ENCODE measurements at regions not wholly inside any gene's neighbourhood (a gene's known extent, or its start where the extent isn't known, plus 50 kb on each side); places are given as distances from the start of the nearest gene placed in this dataset.

DNA sequence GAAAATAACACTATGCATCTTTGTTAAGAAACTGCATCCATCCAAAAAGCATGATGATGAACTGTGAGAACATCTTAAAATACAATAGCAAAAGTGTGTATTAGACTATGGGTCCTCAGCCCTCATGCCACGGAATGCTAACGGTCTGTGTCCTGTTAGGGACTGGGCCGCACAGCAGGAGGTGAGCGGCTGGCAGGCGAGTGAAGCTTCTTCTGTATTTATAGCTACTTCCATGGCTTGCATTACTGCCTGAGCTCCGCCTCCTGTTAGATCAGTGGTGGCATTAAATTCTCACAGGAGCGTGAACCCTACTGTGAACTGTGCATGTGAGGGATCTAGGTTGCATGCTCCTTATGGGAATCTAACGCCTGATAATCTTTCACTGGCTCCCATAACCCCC, 129.8 kb downstream of the NXNL2 start:
- TF ChIP-seq, protein P1, sequence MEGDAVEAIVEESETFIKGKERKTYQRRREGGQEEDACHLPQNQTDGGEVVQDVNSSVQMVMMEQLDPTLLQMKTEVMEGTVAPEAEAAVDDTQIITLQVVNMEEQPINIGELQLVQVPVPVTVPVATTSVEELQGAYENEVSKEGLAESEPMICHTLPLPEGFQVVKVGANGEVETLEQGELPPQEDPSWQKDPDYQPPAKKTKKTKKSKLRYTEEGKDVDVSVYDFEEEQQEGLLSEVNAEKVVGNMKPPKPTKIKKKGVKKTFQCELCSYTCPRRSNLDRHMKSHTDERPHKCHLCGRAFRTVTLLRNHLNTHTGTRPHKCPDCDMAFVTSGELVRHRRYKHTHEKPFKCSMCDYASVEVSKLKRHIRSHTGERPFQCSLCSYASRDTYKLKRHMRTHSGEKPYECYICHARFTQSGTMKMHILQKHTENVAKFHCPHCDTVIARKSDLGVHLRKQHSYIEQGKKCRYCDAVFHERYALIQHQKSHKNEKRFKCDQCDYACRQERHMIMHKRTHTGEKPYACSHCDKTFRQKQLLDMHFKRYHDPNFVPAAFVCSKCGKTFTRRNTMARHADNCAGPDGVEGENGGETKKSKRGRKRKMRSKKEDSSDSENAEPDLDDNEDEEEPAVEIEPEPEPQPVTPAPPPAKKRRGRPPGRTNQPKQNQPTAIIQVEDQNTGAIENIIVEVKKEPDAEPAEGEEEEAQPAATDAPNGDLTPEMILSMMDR (IDR thresholded peaks at IDR 0.05): no peak
- no peak for TF ChIP-seq ZFX (IDR thresholded peaks at IDR 0.05; ENCODE audit: borderline replicate concordance)

Data from 22Rv1 (cell line).